ENCODE measurements at regions not wholly inside any gene's neighbourhood (a gene's known extent, or its start where the extent isn't known, plus 50 kb on each side); places are given as distances from the start of the nearest gene placed in this dataset.

DNA sequence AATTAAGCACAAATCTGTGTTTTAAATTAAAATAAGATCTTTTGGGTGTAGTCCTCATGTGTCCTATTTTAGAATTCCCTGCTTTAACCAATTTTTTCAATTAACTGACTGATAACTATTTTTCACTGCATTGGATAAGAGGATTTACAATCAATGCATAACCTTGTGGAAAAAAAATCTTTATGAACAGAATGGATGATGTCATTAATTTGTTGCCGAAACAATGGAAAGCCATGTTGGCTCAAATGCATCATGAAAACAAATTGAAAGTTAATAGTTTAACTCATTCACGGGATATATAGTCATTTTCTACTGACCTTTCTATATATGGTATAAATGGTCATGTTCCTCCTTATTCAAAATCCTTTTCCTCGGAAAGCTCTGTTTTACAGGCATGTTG, 82.3 kb downstream of the PRLHR start:
- Histone ChIP-seq H3K27me3 (ENCODE audit: control insufficient read depth in 1 of 2, insufficient read depth in 2 of 2, low read length in 2 of 2) (peaks cover 1 to 8% of the 10 kb centered on the region in 2 experiments; a peak in 2 of 5 replicates), H3K9ac (ENCODE audit: insufficient read depth, low read depth, low read length) (no peak overlapping the region), H3K36me3 (replicated peaks in 1 of 2; ENCODE audit: control insufficient read depth in 1 of 2, insufficient read depth in 2 of 2, low read length in 2 of 2) (no peaks in the 10 kb centered on the region), H4K20me1 (ENCODE audit: insufficient read depth, low read length) (no peaks in the 10 kb centered on the region), H3K4me3 (replicated peaks in 1 of 3; ENCODE audit: insufficient read depth in 1 of 3, low read depth in 2 of 3, low read length in 3 of 3) (no peak overlapping the region), H3K9me3 (ENCODE audit: low read length) (no peaks in the 10 kb centered on the region), H3K4me2 (ENCODE audit: low read depth, low read length) (no peak overlapping the region), H3K79me2 (ENCODE audit: insufficient read depth, low read length) (no peaks in the 10 kb centered on the region), H3K27ac (ENCODE audit: extremely low read length, insufficient read depth, low read length) (no peak overlapping the region), H3K4me1 (ENCODE audit: insufficient read depth, low read length) (no peaks in the 10 kb centered on the region), H2AFZ (ENCODE audit: low read length) (no peak overlapping the region)
- ATAC-seq = no peak
- no TSS peak for BruUV-seq (replicated peaks)
- peak; percentile 92 for TF ChIP-seq ATF7 (IDR thresholded peaks at IDR 0.05)
- TF ChIP-seq ATF7 (CRISPR knock-in tag; IDR thresholded peaks at IDR 0.05) = no peak
- no peak for TF ChIP-seq ZNF138 (CRISPR knock-in tag; IDR thresholded peaks at IDR 0.05; ENCODE audit: low read depth)
- POLR2A ChIA-PET = no interaction called here
- no peak for DNase-seq (ENCODE audit: low spot score)
- FAIRE-seq = no peak
- CTCF ChIA-PET (ENCODE audit: low intra/inter-chr PET ratio, low total read pairs) = no interaction called here
- in situ Hi-C loops (cut with HindIII; ENCODE audit: extremely low pct_ligation_motif_present, low pct_unique_long_range_greater_than_20kb) = no loop called here
- intact Hi-C loops (cut with micrococcal nuclease; ENCODE audit: unreplicated experiment) = no loop called here
- WGBS (ENCODE audit: low lambda C conversion rate) = 17% methylated on average over 3 of the region's 3 CpGs

DNA sequence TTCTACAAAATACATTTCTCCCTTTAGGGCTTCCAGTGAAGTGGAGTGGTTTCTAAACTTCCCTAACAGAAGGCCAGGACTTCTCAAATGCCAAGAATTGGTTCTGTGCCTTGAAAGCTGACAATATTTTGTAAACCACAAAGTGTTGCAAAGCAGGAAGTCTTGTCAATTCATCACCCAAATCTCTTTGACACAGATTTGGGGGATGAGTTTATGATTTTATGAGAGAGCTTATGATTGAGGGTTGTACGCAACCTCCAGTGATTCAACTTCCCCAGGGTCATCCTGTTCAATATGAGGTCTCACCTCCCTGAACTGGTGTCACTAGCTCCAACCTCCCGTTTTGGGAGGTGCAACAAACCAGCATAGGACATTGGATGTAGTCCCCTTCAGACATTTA, 83.7 kb downstream of the PRLHR start:
- WGBS (ENCODE audit: low lambda C conversion rate) = 6% methylated on average over 2 of the region's 2 CpGs
- Histone ChIP-seq H4K20me1 (ENCODE audit: insufficient read depth, low read length) (no peaks in the 10 kb centered on the region), H3K36me3 (replicated peaks in 1 of 2; ENCODE audit: control insufficient read depth in 1 of 2, insufficient read depth in 2 of 2, low read length in 2 of 2) (no peaks in the 10 kb centered on the region), H3K79me2 (ENCODE audit: insufficient read depth, low read length) (no peaks in the 10 kb centered on the region), H3K4me2 (ENCODE audit: low read depth, low read length) (no peak overlapping the region), H3K27ac (ENCODE audit: extremely low read length, insufficient read depth, low read length) (no peak overlapping the region), H3K27me3 (ENCODE audit: control insufficient read depth in 1 of 2, insufficient read depth in 2 of 2, low read length in 2 of 2) (peaks cover 1 to 8% of the 10 kb centered on the region in 2 experiments; a peak in 2 of 5 replicates), H3K4me3 (replicated peaks in 1 of 3; ENCODE audit: insufficient read depth in 1 of 3, low read depth in 2 of 3, low read length in 3 of 3) (no peak overlapping the region), H3K9me3 (ENCODE audit: low read length) (no peaks in the 10 kb centered on the region), H2AFZ (ENCODE audit: low read length) (no peak overlapping the region), H3K4me1 (ENCODE audit: insufficient read depth, low read length) (no peaks in the 10 kb centered on the region), H3K9ac (ENCODE audit: insufficient read depth, low read depth, low read length) (no peak overlapping the region)
- no TSS peak for BruUV-seq (replicated peaks)
- intact Hi-C loops (cut with micrococcal nuclease; ENCODE audit: unreplicated experiment) = no loop called here
- FAIRE-seq (no peak), ATAC-seq (no peak), DNase-seq (ENCODE audit: low spot score) (no peak)
- POLR2A ChIA-PET = no interaction called here
- in situ Hi-C loops (cut with HindIII; ENCODE audit: extremely low pct_ligation_motif_present, low pct_unique_long_range_greater_than_20kb) = no loop called here
- TF ChIP-seq ZNF703 (CRISPR knock-in tag; IDR thresholded peaks at IDR 0.05; ENCODE audit: borderline replicate concordance) (no peak), ZNF160 (CRISPR knock-in tag; IDR thresholded peaks at IDR 0.05) (no peak), ZNF577 (CRISPR knock-in tag; IDR thresholded peaks at IDR 0.05; ENCODE audit: borderline replicate concordance, low read depth) (no peak), ZNF383 (CRISPR knock-in tag; IDR thresholded peaks at IDR 0.05; ENCODE audit: borderline replicate concordance) (no peak)
- CTCF ChIA-PET (ENCODE audit: low intra/inter-chr PET ratio, low total read pairs) = no interaction called here
